HFF-Myc (cell line): ENCODE measurements at regions not wholly inside any gene's neighbourhood (a gene's known extent, or its start where the extent isn't known, plus 50 kb on each side); places are given as distances from the start of the nearest gene placed in this dataset.

ENCODE experiments used
- DNase-seq: peaks from one replicate; pipeline ENCODE4 v3.0.0-alpha.2; 2011; ENCODE audit warnings: low read depth; ENCODE audit errors: extremely low read depth
- H3K4me3 ChIP-seq: replicated peaks from 2 replicates; pipeline ENCODE4 v1.5.1; 2011; ENCODE audit warnings: low read depth, mild to moderate bottlenecking, control low read depth, low read length
- TF ChIP-seq, protein P1 (sequence below): IDR thresholded peaks from 2 replicates; pipeline ENCODE4 v1.5.1; 2012; ENCODE audit warnings: mild to moderate bottlenecking, low read depth, low read length, control low read depth; ENCODE audit errors: missing control alignments

DNA sequence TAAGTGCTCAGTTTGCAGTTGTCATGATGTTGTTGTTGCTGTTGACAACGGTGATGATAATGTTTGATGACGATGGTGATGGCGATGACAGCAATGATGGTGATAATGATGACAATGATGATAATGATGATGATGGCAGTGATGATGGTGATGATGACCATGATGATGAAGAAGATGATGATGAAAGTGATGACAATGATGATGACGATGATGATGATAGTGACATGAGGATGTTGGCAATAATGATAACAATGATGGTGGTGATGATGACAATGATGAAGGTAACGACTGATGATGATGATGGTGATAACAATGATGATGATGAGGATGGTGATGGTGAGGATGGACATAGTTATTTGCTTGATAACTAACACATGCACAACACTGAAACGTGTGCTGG, 778.5 kb downstream of the VRK1 start:
- TF ChIP-seq, protein P1, sequence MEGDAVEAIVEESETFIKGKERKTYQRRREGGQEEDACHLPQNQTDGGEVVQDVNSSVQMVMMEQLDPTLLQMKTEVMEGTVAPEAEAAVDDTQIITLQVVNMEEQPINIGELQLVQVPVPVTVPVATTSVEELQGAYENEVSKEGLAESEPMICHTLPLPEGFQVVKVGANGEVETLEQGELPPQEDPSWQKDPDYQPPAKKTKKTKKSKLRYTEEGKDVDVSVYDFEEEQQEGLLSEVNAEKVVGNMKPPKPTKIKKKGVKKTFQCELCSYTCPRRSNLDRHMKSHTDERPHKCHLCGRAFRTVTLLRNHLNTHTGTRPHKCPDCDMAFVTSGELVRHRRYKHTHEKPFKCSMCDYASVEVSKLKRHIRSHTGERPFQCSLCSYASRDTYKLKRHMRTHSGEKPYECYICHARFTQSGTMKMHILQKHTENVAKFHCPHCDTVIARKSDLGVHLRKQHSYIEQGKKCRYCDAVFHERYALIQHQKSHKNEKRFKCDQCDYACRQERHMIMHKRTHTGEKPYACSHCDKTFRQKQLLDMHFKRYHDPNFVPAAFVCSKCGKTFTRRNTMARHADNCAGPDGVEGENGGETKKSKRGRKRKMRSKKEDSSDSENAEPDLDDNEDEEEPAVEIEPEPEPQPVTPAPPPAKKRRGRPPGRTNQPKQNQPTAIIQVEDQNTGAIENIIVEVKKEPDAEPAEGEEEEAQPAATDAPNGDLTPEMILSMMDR: no peak
- DNase-seq: no peak
- H3K4me3 ChIP-seq: no peak overlapping the region

DNA sequence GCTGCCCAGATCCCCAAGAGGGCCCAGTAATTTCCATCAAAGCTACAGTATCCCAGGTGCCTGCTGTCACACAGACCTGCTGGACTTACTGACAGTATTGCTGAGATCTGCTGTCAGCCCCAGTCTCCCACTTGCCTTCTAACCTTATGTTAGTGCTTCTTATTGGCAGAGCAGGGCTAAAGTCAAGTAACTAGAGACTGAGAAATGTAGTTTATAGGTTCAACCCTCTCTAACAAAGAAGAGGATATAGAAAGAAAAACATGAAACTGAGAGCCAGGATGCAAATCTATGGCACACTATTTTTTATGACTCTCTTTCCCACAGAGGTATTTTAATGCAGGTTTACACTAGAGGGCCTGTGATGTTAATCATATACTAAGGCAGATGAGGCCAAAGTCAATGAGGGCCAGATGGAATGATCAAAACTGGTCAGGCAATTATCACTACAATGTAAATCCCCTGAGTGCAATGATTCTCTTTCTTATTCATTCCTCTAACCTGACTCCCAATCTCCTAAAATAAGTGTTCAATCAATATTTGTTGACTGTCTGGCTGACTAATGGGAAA, 781.9 kb downstream of the VRK1 start:
- no peak for DNase-seq
- TF ChIP-seq, protein P1: no peak
- H3K4me3 ChIP-seq: no peak overlapping the region

DNA sequence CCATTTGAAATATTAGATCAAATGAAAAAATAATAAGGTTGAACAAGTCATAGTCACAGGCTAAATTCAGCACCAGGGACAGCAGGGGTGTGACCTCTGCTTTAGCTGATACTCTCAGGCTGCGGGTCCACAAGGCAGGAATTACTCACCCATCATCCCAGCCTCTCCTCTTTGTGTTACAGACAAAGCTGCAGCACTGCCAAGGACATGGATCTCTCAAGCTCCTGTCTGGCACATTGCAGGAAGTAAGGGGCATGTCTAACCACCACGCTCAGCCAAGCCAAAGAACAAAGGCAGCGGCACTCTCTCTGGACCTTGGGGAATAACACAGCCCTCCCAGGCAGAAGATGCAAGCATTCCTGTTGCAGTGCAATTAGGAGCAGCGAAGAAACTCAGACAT, 783.8 kb downstream of the VRK1 start:
- no peak overlapping the region for H3K4me3 ChIP-seq
- no peak for DNase-seq
- TF ChIP-seq, protein P1: no peak

DNA sequence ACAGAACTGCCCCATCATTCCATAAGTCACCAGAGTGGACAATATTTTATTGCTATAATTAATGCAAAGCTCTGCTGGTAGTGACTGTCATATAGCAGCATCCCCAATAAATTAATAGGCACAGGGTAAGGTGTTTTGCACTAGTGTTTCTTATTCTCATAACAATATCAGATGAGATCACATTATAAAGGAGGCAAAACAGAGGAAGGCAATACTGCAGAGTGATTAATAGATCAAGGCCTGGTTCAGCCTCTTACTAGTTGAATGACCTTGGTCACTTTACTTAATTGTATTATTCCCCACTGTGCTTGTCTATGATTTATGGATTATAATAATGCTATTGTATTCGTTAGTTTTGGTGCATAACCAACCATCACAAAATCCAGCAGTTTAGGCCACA, 784.8 kb downstream of the VRK1 start:
- no peak overlapping the region for H3K4me3 ChIP-seq
- DNase-seq: no peak
- TF ChIP-seq, protein P1: no peak

DNA sequence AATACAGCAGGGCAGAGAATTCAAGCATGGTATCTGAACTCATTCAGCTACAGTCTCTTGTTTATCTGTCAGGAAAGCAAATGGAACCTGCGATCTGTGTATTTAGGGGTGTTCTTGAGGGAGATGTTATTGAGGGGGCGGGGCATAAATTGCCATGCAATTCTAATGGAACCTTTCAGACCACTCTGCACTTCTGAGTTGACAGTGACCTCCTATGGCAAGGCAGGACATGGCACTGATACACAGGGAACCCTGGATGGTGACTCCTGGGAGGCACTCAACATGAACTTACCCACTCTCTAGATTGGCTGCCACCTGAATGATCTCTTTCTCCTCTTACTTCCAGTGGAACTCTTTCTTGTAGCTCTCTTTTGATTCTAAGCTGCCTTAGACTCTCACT, 787.3 kb downstream of the VRK1 start:
- DNase-seq: no peak
- H3K4me3 ChIP-seq: no peak overlapping the region
- TF ChIP-seq, protein P1: no peak

DNA sequence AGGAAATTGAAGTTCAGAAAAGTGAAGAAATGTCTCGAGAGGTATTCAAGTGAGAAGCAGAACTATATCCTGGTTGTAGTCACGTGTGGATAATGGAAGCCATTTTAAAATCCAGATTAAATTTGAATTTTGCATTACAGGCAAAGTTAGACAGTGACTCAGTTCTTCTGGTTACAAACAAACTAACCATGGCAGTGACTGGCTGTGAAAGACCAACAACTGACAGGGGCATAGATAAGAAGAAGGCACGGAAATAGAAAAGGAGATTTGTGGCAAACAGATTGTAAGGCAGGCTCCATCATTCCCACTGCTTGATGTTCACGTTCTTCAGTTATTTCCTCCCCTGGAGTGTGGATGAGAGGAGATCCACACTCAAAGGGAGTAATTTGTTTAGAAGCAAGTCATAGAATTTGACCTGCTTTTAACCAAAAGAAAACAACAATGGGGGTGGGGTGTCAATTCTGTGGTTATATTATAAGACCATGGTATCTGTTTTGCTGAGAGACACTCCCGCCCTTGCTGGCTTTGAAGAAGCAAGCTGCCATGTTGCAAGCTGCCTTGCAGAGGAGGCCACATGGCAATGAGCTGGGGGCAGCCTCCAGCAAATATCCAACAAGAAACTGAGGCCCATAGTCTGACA, 795.3 kb downstream of the VRK1 start:
- no peak overlapping the region for H3K4me3 ChIP-seq
- no peak for DNase-seq
- TF ChIP-seq, protein P1: no peak

DNA sequence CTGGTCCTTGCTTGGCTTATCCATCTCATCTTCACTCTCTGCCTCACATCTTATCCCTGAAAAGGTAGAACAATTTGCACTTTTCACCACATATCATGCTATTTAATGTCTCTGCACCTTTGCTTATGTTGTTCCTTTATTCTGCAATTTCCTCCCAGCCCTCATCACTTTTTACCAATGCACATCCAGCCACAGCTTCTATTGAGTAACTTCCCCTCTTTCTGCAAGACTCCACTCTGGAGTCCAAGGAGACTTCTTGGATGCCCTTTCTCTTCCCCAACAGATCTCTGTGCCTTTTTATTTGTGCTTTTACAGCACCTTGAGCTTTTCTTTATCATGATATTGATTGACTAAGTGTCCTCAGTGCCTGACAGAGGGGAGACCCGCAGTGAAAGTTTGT, 797.1 kb downstream of the VRK1 start:
- TF ChIP-seq, protein P1: no peak
- no peak overlapping the region for H3K4me3 ChIP-seq
- DNase-seq: no peak
